ENCODE measurements at regions not wholly inside any gene's neighbourhood (a gene's known extent, or its start where the extent isn't known, plus 50 kb on each side); places are given as distances from the start of the nearest gene placed in this dataset.

DNA sequence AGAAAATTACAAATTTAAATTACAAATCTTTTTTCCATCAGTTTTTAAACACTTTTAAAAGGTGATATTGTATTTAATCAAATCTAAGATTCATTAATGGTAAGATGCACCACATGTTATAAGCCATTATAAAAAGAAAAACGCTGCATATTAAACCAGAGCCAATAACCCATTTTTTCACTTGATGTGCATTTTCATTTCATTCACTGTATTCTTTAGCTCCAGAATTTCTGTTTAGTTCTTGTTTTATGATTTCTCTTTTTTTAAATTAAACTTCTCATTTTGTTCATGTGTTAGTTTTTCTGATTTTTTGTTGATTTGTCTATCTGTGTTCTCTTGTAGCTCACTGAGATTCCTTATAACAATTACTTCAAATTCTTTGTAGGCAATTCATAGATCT lies 62.4 kb upstream of the MBOAT2 start:
- H3K4me1 ChIP-seq (ENCODE audit: control insufficient read depth, insufficient read depth, low read length), result no peaks in the 10 kb centered on the region
- DNase-seq, result no peak
- no peak overlapping the region for H3K27ac ChIP-seq (ENCODE audit: low read length)
- H3K9me3 ChIP-seq (replicated peaks; ENCODE audit: control insufficient read depth, low read depth, low read length), result peaks cover 12% of the 10 kb centered on the region
- H3K36me3 ChIP-seq (ENCODE audit: control insufficient read depth, insufficient read depth, low read length), result no peaks in the 10 kb centered on the region
- no peaks in the 10 kb centered on the region for H3K27me3 ChIP-seq (ENCODE audit: control insufficient read depth, insufficient read depth, low read length)
- no peak overlapping the region for H3K4me3 ChIP-seq (ENCODE audit: low read length)
- no CpG with 5 or more reads among the region's 1 CpG for WGBS (ENCODE audit: insufficient coverage)

DNA sequence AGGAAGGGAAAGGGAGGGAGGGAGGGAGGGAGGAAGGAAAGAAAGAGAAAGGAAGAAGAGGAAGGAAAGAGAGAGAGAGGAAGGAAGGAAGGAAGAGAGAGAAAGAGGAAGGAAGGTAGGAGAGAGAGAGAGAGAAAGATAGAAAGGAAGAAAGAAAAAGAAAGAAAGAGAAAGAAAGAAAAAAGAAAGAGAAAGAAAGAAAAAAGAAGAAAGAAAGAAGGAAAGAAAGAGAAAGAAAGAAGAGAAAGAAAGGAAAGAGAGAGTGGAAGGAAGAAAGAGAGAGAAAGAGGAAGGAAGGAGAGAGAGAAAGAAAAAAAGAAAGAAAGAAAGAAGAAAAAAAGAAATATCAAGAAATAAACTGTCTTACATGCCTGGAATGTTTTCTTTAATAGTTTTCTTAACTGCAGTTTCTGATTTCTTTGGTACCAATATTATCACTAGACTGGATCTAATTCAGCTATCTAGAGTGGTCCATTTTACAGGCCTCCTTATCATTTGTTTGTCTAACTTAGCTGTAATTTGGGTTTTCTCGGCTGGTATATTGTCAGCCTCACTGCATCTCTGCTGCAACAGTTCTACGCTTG lies 59.6 kb upstream of the MBOAT2 start:
- DNase-seq, result no peak
- Histone ChIP-seq H3K9me3 (replicated peaks; ENCODE audit: control insufficient read depth, low read depth, low read length) (peaks cover 10% of the 10 kb centered on the region), H3K27me3 (ENCODE audit: control insufficient read depth, insufficient read depth, low read length) (no peaks in the 10 kb centered on the region), H3K4me1 (ENCODE audit: control insufficient read depth, insufficient read depth, low read length) (no peaks in the 10 kb centered on the region), H3K4me3 (ENCODE audit: low read length) (no peak overlapping the region), H3K36me3 (ENCODE audit: control insufficient read depth, insufficient read depth, low read length) (no peaks in the 10 kb centered on the region), H3K27ac (ENCODE audit: low read length) (no peak overlapping the region)
- no CpG with 5 or more reads among the region's 2 CpGs for WGBS (ENCODE audit: insufficient coverage)

DNA sequence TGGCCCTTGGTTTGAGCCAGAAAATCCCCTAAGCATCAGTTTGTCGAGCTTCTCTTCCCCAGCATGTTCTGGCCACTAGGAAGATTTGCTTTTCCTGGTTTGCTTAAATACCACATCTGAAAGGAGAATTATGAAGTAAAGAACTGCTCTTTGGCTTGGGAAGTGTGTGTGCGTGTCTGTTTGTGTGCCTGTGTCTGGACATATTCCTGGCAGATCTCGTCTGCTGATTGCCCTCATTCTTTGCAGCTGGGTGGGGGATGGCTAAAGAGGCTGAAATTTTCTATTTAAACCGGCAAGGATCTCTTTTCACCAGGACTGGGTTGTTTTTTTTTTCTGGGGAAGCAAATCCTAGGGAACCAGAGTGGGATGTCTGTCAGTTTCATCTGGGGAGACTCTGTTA lies 57.3 kb upstream of the MBOAT2 start:
- Histone ChIP-seq H3K27me3 (ENCODE audit: control insufficient read depth, insufficient read depth, low read length) (no peaks in the 10 kb centered on the region), H3K4me3 (ENCODE audit: low read length) (no peak overlapping the region), H3K36me3 (ENCODE audit: control insufficient read depth, insufficient read depth, low read length) (no peaks in the 10 kb centered on the region), H3K9me3 (replicated peaks; ENCODE audit: control insufficient read depth, low read depth, low read length) (peaks cover 2% of the 10 kb centered on the region), H3K4me1 (ENCODE audit: control insufficient read depth, insufficient read depth, low read length) (no peaks in the 10 kb centered on the region), H3K27ac (ENCODE audit: low read length) (no peak overlapping the region)
- WGBS (ENCODE audit: insufficient coverage), result 62% methylated on average over 2 of the region's 4 CpGs
- no peak for DNase-seq

DNA sequence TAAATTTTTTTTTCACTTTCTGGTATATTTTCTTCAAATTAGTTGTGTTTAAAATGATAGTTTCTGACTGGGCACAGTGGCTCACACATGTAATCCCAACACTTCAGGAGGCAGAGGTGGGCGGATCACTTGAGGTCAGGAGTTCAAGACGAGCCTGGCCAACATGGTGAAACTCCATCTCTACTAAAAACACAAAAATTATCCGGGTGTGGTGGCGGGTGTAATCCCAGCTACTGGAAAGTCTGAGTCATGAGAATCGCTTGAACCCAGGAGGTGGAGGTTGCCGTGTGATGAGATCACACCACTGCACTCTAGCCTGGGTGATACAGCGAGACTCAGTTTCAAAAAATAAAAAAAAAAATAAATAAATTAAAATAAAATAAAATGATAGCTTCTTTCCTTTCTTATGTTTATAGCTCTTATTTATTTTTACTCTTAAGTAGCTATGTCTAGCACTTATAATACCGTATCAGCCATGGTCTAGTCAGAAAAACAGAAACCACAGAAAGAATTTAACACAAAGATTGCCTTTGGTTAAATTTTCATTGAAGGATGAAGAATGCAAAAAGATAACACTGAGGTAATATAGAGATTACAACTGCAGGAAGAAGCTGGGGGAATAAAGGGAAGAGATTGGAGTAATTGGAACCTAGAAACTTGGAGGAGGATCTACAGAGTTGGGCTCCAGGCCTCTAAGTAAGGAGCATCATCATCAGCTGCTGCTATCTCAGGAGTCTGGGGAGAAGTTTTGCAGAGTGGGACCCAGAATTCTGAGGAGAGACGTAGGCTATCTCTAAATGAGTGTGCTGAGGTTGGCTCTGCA lies 54.7 kb upstream of the MBOAT2 start:
- H3K9me3 ChIP-seq (replicated peaks; ENCODE audit: control insufficient read depth, low read depth, low read length), result no peaks in the 10 kb centered on the region
- WGBS (ENCODE audit: insufficient coverage), result 100% methylated on average over 1 of the region's 9 CpGs
- no peaks in the 10 kb centered on the region for H3K36me3 ChIP-seq (ENCODE audit: control insufficient read depth, insufficient read depth, low read length)

DNA sequence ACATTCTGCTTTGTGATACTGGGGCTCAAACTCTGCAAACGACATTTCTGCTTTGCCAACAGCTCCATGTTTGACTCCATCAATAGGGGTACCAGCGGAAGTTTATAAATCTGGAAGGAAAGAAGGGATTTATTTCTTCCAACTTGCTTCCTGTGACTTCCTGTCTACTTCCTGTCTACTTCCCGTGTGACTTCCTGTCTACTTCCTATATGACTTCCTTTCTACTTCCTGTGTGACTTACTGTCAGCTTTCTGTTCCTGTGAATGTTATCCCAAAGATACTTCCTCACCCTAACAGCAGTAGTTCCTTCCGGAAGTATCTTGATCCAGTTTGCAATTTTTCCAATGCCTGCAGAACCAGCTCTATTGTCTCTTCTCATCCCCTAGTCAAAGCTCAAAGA lies 52.0 kb upstream of the MBOAT2 start:
- Histone ChIP-seq H3K27ac (ENCODE audit: low read length) (no peak overlapping the region), H3K9me3 (replicated peaks; ENCODE audit: control insufficient read depth, low read depth, low read length) (no peaks in the 10 kb centered on the region), H3K27me3 (ENCODE audit: control insufficient read depth, insufficient read depth, low read length) (no peaks in the 10 kb centered on the region), H3K36me3 (ENCODE audit: control insufficient read depth, insufficient read depth, low read length) (no peaks in the 10 kb centered on the region), H3K4me1 (ENCODE audit: control insufficient read depth, insufficient read depth, low read length) (no peaks in the 10 kb centered on the region), H3K4me3 (ENCODE audit: low read length) (no peak overlapping the region)
- no peak for DNase-seq
- WGBS (ENCODE audit: insufficient coverage), result 67% methylated on average over 2 of the region's 4 CpGs

More for the DNA sequence above, 54.7 kb upstream of the MBOAT2 start:
- H3K4me1 ChIP-seq (ENCODE audit: control insufficient read depth, insufficient read depth, low read length), result no peaks in the 10 kb centered on the region
- H3K27me3 ChIP-seq (ENCODE audit: control insufficient read depth, insufficient read depth, low read length), result no peaks in the 10 kb centered on the region
- no peak for DNase-seq
- no peak overlapping the region for H3K4me3 ChIP-seq (ENCODE audit: low read length)
- H3K27ac ChIP-seq (ENCODE audit: low read length), result no peak overlapping the region

DNA sequence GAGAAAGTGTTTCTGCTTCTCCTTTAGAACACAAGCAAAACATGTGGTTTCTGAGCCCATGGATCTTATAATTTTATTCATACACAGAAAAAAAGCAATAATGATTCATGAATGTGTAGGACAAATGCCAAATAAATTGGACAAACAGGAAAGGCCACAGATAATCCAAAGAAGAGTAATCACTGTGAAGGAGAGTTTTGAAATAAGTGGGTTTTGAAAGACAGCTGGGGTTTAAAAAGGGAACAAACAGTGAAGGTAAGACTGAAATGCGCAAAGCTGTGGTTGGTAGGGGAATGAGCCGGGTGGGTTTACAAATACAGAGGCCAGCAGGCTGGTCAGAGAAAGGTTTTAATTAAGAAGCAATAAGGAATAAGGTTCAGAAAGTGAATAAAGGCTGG lies 50.0 kb upstream of the MBOAT2 start:
- Histone ChIP-seq H3K4me1 (ENCODE audit: control insufficient read depth, insufficient read depth, low read length) (peaks cover 7% of the 10 kb centered on the region), H3K4me3 (ENCODE audit: low read length) (no peak overlapping the region), H3K27me3 (ENCODE audit: control insufficient read depth, insufficient read depth, low read length) (no peaks in the 10 kb centered on the region), H3K9me3 (replicated peaks; ENCODE audit: control insufficient read depth, low read depth, low read length) (no peaks in the 10 kb centered on the region), H3K27ac (ENCODE audit: low read length) (no peak overlapping the region), H3K36me3 (ENCODE audit: control insufficient read depth, insufficient read depth, low read length) (no peaks in the 10 kb centered on the region)
- WGBS (ENCODE audit: insufficient coverage), result 72% methylated on average over 2 of the region's 2 CpGs
- DNase-seq, result no peak

Data from muscle of leg (tissue), 3 donors.